Upper lobe of right lung (tissue), 1 donor: ENCODE measurements at regions not wholly inside any gene's neighbourhood (a gene's known extent, or its start where the extent isn't known, plus 50 kb on each side); places are given as distances from the start of the nearest gene placed in this dataset.

ENCODE experiments used
- ATAC-seq: fragments of 200-7000 bp; cut with Tn5 transposase; one replicate; pipeline ENCODE4 v1.9.1; 2020; ENCODE audit warnings: mild to moderate bottlenecking, moderate library complexity
- DNase-seq: peaks from one replicate; pipeline ENCODE4 v3.0.0-alpha.2; 2020
- H3K27ac ChIP-seq: fragments of 200-600 bp; one replicate; pipeline ENCODE4 v1.8.0; 2022
- H3K27me3 ChIP-seq: fragments of 200-600 bp; one replicate; pipeline ENCODE4 v1.8.0; 2022; ENCODE audit warnings: mild to moderate bottlenecking
- H3K36me3 ChIP-seq: fragments of 200-600 bp; one replicate; pipeline ENCODE4 v1.8.0; 2022
- H3K4me1 ChIP-seq: fragments of 200-600 bp; one replicate; pipeline ENCODE4 v1.8.0; 2022
- H3K4me3 ChIP-seq: fragments of 200-600 bp; one replicate; pipeline ENCODE4 v1.8.0; 2022; ENCODE audit warnings: mild to moderate bottlenecking
- H3K9me3 ChIP-seq: fragments of 200-600 bp; one replicate; pipeline ENCODE4 v1.8.0; 2022
- CTCF ChIP-seq: fragments of 200-600 bp; IDR thresholded peaks from one replicate; pipeline ENCODE4 v1.8.0; 2022; ENCODE audit warnings: antibody characterized with exemption
- intact Hi-C: fragments of 100-400 bp; cut with DNase I; formaldehyde crosslinking; loops from one replicate; pipeline ENCODE4 v1.11.0; 2022
- donor health status: DM: no; HTN: yes; CAD: no; lungs with severe emphysema.

DNA sequence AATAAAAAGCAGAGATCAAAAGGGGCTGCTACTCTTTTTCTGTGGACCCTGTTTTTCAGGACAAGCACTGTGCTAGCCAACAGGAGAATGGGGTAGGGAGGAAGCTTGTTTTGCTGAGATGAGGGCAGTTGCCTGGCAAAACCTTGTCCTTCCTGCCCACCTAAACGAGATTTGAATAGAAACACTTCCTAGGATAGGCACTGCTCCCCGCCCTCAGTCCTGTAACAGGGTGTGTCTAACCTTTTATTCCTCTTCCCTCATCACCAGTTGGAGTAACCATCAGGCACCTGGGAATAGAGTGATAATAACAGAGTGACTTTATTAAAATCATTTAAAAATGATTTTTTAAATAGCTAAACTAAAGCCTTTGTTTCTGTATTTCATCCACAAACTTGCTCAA is 368.8 kb downstream of the LNPK start:
- H3K4me3 ChIP-seq: no peak overlapping the region
- no peak for TF ChIP-seq CTCF
- peaks cover 9% of the 10 kb centered on the region for H3K27me3 ChIP-seq
- no peaks in the 10 kb centered on the region for H3K9me3 ChIP-seq
- DNase-seq (no peak), ATAC-seq (no peak)
- intact Hi-C loops: no loop called here
- no peaks in the 10 kb centered on the region for H3K36me3 ChIP-seq
- no peak overlapping the region for H3K27ac ChIP-seq
- no peaks in the 10 kb centered on the region for H3K4me1 ChIP-seq

- ATAC-seq (no peak), DNase-seq (no peak)
- Histone ChIP-seq H3K27me3 (peaks cover 9% of the 10 kb centered on the region), H3K4me3 (no peak overlapping the region), H3K9me3 (no peaks in the 10 kb centered on the region), H3K36me3 (no peaks in the 10 kb centered on the region), H3K4me1 (no peaks in the 10 kb centered on the region), H3K27ac (no peak overlapping the region)
- intact Hi-C loops: no loop called here
- TF ChIP-seq CTCF: no peak
Observed at GRCh38 chr2:175631245-175631623, 370.8 kb downstream of the LNPK start.

- intact Hi-C loops: no loop called here
- no peak overlapping the region for H3K4me3 ChIP-seq
- no peaks in the 10 kb centered on the region for H3K36me3 ChIP-seq
- no peak overlapping the region for H3K27ac ChIP-seq
- H3K27me3 ChIP-seq: peaks cover 9% of the 10 kb centered on the region
- DNase-seq (no peak), ATAC-seq (no peak)
- no peak for TF ChIP-seq CTCF
- H3K4me1 ChIP-seq: no peaks in the 10 kb centered on the region
- no peaks in the 10 kb centered on the region for H3K9me3 ChIP-seq
Observed at GRCh38 chr2:175630280-175631244, 371.5 kb downstream of the LNPK start.

- TF ChIP-seq CTCF: no peak
- Histone ChIP-seq H3K36me3 (no peaks in the 10 kb centered on the region), H3K27ac (no peak overlapping the region), H3K4me1 (no peaks in the 10 kb centered on the region), H3K27me3 (no peaks in the 10 kb centered on the region), H3K4me3 (no peak overlapping the region), H3K9me3 (no peaks in the 10 kb centered on the region)
- DNase-seq: no peak
- no peak for ATAC-seq
- intact Hi-C loops: no loop called here
Observed at GRCh38 chr2:175628243-175628642, 373.8 kb downstream of the LNPK start.

- no peaks in the 10 kb centered on the region for H3K9me3 ChIP-seq
- intact Hi-C loops: no loop called here
Observed at GRCh38 chr2:175627405-175627804, 374.7 kb downstream of the LNPK start.

More at GRCh38 chr2:175627405-175627804, 374.7 kb downstream of the LNPK start:
- Histone ChIP-seq H3K4me3 (no peak overlapping the region), H3K27ac (no peak overlapping the region), H3K27me3 (no peaks in the 10 kb centered on the region), H3K36me3 (no peaks in the 10 kb centered on the region), H3K4me1 (no peaks in the 10 kb centered on the region)
- no peak for ATAC-seq
- no peak for DNase-seq
- TF ChIP-seq CTCF: no peak
